Choroid plexus epithelial cell (primary cell): ENCODE measurements at regions not wholly inside any gene's neighbourhood (a gene's known extent, or its start where the extent isn't known, plus 50 kb on each side); places are given as distances from the start of the nearest gene placed in this dataset.
A peak's percentile ranks its signal among the peaks of the same experiment; 100 is the strongest.
"Not testable (repeated sequence)": the region's sequence is repeated elsewhere in the genome, so short reads cannot be mapped to it uniquely, and the experiment has no call there.

ENCODE experiments used
- DNase-seq: peaks from one replicate; pipeline ENCODE4 v3.0.0-alpha.2; 2010; ENCODE audit warnings: low read depth
- H3K4me3 ChIP-seq: 2 replicates; pipeline ENCODE4 v1.5.1; 2011; ENCODE audit warnings: low read depth, mild to moderate bottlenecking, control low read depth, low read length, moderate library complexity
- CTCF ChIP-seq: conservative IDR thresholded peaks from 2 replicates; pipeline ENCODE4 v1.5.1; 2011; ENCODE audit warnings: low read depth, mild to moderate bottlenecking, control low read depth, inconsistent platforms, low read length, moderate library complexity

- DNase-seq = peak; percentile 75
- TF ChIP-seq CTCF = peak; percentile 87
- H3K4me3 ChIP-seq = no peak overlapping the region
Measured at GRCh38 chrX:109890910-109891502, 111.9 kb upstream of the TMEM164 start.

- DNase-seq, H3K4me3 ChIP-seq: not testable (repeated sequence)
Measured at GRCh38 chrX:109896024-109896423, 106.9 kb upstream of the TMEM164 start.

GRCh38 chrX:109902665-109903064 is 100.2 kb upstream of the TMEM164 start:
- no peak overlapping the region for H3K4me3 ChIP-seq
- peak; percentile 78 for DNase-seq
- peak; percentile 11 for TF ChIP-seq CTCF

GRCh38 chrX:109911046-109911445 is 91.9 kb upstream of the TMEM164 start:
- TF ChIP-seq CTCF = peak; percentile 50
- H3K4me3 ChIP-seq = no peak overlapping the region
- no peak for DNase-seq

GRCh38 chrX:109912993-109913392 is 89.9 kb upstream of the TMEM164 start:
- not testable (repeated sequence) for H3K4me3 ChIP-seq

GRCh38 chrX:109914114-109914849 is 88.6 kb upstream of the TMEM164 start:
- H3K4me3 ChIP-seq = no peak overlapping the region
- TF ChIP-seq CTCF = no peak
- no peak for DNase-seq

More at GRCh38 chrX:109912993-109913392, 89.9 kb upstream of the TMEM164 start:
- DNase-seq = not testable (repeated sequence)

- peak; percentile 13 for DNase-seq
- TF ChIP-seq CTCF = no peak
- no peak overlapping the region for H3K4me3 ChIP-seq
Measured at GRCh38 chrX:109918753-109919152, 84.2 kb upstream of the TMEM164 start.

GRCh38 chrX:109920325-109920724 is 82.6 kb upstream of the TMEM164 start:
- no peak overlapping the region for H3K4me3 ChIP-seq
- TF ChIP-seq CTCF = no peak
- DNase-seq = no peak
